ENCODE measurements at regions not wholly inside any gene's neighbourhood (a gene's known extent, or its start where the extent isn't known, plus 50 kb on each side); places are given as distances from the start of the nearest gene placed in this dataset.

DNA sequence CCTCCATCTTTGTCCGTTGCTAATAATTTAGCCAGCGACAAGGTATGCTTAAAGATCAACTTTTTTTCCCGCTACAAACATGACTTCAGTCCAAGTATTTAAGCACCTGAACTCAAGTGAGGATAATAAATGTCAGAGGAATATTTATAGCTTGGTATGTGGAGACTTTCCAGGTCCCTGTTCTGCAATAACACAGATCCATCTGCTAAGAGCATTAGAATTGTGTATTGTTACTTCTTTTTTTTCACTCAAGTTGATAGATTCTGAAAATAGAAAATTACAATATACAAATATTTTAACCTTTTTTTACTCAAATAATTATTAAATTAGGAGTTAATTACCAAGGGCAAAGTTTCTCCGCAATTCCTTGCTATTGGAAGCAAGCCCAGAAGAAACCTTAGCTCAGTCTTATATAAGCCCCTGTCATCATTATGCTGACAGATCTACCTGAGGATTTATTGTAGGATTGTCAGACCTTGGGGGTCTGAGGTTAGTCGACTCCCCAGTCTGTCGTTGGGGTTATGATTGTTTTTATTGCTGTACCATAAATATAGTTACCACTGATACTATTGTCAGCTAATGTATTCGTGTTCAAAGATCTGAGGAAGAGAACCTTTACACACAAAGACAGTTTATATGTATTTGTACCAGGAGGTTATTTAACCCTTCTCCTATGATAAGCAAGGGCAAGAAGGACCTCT, 337.9 kb downstream of the TBX15 start:
- Histone ChIP-seq H3K9me2 (replicated peaks; ENCODE audit: insufficient read depth) (no peaks in the 10 kb centered on the region), H4K20me1 (ENCODE audit: insufficient read depth, poor library complexity, severe bottlenecking) (no peaks in the 10 kb centered on the region), H3K4me2 (no peak overlapping the region), H3K27ac (no peak overlapping the region), H3K79me2 (no peaks in the 10 kb centered on the region), H3K4me3 (no peak overlapping the region), H3K4me1 (ENCODE audit: insufficient read depth) (peaks cover 5% of the 10 kb centered on the region), H3K27me3 (no peaks in the 10 kb centered on the region), H3K9me3 (ENCODE audit: low read depth) (no peaks in the 10 kb centered on the region), H3K36me3 (replicated peaks; ENCODE audit: insufficient read depth, low read depth) (no peaks in the 10 kb centered on the region), H2AFZ (no peak overlapping the region)
- 42% methylated on average over 7 of the region's 7 CpGs for WGBS (ENCODE audit: low lambda C conversion rate, missing lambda C conversion rate)
- TF ChIP-seq EZH2phosphoT487 (IDR thresholded peaks at IDR 0.05; ENCODE audit: low read depth, severe bottlenecking, unreplicated experiment): no peak
- TF ChIP-seq EZH2 (IDR thresholded peaks at IDR 0.05; ENCODE audit: borderline replicate concordance): no peak
- TF ChIP-seq, protein P1, sequence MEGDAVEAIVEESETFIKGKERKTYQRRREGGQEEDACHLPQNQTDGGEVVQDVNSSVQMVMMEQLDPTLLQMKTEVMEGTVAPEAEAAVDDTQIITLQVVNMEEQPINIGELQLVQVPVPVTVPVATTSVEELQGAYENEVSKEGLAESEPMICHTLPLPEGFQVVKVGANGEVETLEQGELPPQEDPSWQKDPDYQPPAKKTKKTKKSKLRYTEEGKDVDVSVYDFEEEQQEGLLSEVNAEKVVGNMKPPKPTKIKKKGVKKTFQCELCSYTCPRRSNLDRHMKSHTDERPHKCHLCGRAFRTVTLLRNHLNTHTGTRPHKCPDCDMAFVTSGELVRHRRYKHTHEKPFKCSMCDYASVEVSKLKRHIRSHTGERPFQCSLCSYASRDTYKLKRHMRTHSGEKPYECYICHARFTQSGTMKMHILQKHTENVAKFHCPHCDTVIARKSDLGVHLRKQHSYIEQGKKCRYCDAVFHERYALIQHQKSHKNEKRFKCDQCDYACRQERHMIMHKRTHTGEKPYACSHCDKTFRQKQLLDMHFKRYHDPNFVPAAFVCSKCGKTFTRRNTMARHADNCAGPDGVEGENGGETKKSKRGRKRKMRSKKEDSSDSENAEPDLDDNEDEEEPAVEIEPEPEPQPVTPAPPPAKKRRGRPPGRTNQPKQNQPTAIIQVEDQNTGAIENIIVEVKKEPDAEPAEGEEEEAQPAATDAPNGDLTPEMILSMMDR (IDR thresholded peaks at IDR 0.05; ENCODE audit: poor library complexity): no peak
- no peak for DNase-seq (ENCODE audit: low spot score)

DNA sequence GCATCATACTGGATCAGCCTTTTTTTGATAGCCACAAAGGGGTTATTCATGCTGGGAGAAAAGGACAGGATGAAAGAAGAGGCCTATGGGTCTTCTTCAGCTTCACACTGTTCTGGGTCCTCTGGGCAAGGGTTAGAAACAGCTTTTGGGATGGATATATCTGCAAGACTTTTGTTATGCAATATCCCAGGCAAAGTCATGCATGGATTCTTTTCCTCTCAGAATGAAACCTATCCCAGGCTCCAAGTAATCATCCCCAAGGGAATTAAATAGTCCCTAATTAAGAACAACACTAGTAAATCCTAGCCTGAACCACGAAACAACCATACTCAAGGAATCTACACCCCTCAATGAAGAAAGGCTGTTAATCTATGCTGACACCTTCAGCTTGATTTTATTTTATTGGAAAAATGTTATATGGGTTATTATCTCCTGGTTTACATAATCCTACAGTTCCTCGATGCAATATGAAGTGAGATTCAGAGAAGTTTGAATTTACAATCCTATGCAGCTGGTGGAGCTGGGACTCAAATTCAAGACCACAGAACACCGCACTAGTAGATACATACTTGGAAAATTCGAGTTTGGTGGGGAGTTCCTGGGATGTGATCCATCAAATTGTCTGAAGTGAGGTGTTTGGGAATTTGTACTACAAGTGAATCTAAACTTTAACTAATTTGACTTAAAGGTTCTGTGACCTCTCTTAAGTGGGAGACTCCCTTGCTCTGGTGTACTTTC, 338.6 kb downstream of the TBX15 start:
- no peaks in the 10 kb centered on the region for H3K79me2 ChIP-seq
- no peaks in the 10 kb centered on the region for H3K9me3 ChIP-seq (ENCODE audit: low read depth)
- H3K4me3 ChIP-seq: no peak overlapping the region
- H3K27me3 ChIP-seq: no peaks in the 10 kb centered on the region
- TF ChIP-seq EZH2phosphoT487 (IDR thresholded peaks at IDR 0.05; ENCODE audit: low read depth, severe bottlenecking, unreplicated experiment) (no peak), EZH2 (IDR thresholded peaks at IDR 0.05; ENCODE audit: borderline replicate concordance) (no peak)
- TF ChIP-seq, protein P1 (IDR thresholded peaks at IDR 0.05; ENCODE audit: poor library complexity): no peak
- H2AFZ ChIP-seq: no peak overlapping the region
- H3K9me2 ChIP-seq (replicated peaks; ENCODE audit: insufficient read depth): no peaks in the 10 kb centered on the region
- H3K4me2 ChIP-seq: no peak overlapping the region
- no peaks in the 10 kb centered on the region for H4K20me1 ChIP-seq (ENCODE audit: insufficient read depth, poor library complexity, severe bottlenecking)
- peaks cover 5% of the 10 kb centered on the region for H3K4me1 ChIP-seq (ENCODE audit: insufficient read depth)
- 72% methylated on average over 4 of the region's 4 CpGs for WGBS (ENCODE audit: low lambda C conversion rate, missing lambda C conversion rate)
- H3K36me3 ChIP-seq (replicated peaks; ENCODE audit: insufficient read depth, low read depth): no peaks in the 10 kb centered on the region
- DNase-seq (ENCODE audit: low spot score): no peak
- no peak overlapping the region for H3K27ac ChIP-seq

DNA sequence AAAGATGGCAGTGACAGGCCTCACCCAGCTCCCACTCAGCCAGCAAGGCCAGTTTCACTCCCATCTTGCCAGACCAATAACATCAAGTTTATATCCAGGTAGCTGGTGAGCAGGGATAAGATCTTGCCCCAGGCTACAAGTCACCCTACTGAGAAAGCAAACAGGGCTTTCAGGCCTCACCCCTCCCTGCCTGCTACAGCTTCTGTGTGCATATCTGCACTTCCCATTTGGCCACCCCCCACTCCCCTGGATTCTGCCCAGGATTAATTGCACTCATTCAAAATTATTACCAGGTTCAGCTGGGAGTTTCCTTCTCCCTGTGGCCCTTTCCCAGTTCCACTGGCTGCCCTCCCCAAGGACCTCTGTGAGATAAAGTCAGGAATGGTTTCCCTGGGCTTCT, 352.1 kb downstream of the TBX15 start:
- H3K9me2 ChIP-seq (replicated peaks; ENCODE audit: insufficient read depth): no peaks in the 10 kb centered on the region
- H3K27ac ChIP-seq: no peak overlapping the region
- no peaks in the 10 kb centered on the region for H3K79me2 ChIP-seq
- H3K4me3 ChIP-seq: no peak overlapping the region
- no peaks in the 10 kb centered on the region for H3K36me3 ChIP-seq (replicated peaks; ENCODE audit: insufficient read depth, low read depth)
- no peak for DNase-seq (ENCODE audit: low spot score)
- TF ChIP-seq EZH2 (IDR thresholded peaks at IDR 0.05; ENCODE audit: borderline replicate concordance) (no peak), EZH2phosphoT487 (IDR thresholded peaks at IDR 0.05; ENCODE audit: low read depth, severe bottlenecking, unreplicated experiment) (no peak)
- TF ChIP-seq, protein P1 (IDR thresholded peaks at IDR 0.05; ENCODE audit: poor library complexity): no peak
- H3K4me1 ChIP-seq (ENCODE audit: insufficient read depth): no peaks in the 10 kb centered on the region
- H3K4me2 ChIP-seq: no peak overlapping the region
- no peaks in the 10 kb centered on the region for H3K27me3 ChIP-seq
- no peaks in the 10 kb centered on the region for H4K20me1 ChIP-seq (ENCODE audit: insufficient read depth, poor library complexity, severe bottlenecking)
- no peak overlapping the region for H2AFZ ChIP-seq
- no peaks in the 10 kb centered on the region for H3K9me3 ChIP-seq (ENCODE audit: low read depth)

Data from hepatocyte (in vitro differentiated cells).